ENCODE measurements at regions not wholly inside any gene's neighbourhood (a gene's known extent, or its start where the extent isn't known, plus 50 kb on each side); places are given as distances from the start of the nearest gene placed in this dataset.

DNA sequence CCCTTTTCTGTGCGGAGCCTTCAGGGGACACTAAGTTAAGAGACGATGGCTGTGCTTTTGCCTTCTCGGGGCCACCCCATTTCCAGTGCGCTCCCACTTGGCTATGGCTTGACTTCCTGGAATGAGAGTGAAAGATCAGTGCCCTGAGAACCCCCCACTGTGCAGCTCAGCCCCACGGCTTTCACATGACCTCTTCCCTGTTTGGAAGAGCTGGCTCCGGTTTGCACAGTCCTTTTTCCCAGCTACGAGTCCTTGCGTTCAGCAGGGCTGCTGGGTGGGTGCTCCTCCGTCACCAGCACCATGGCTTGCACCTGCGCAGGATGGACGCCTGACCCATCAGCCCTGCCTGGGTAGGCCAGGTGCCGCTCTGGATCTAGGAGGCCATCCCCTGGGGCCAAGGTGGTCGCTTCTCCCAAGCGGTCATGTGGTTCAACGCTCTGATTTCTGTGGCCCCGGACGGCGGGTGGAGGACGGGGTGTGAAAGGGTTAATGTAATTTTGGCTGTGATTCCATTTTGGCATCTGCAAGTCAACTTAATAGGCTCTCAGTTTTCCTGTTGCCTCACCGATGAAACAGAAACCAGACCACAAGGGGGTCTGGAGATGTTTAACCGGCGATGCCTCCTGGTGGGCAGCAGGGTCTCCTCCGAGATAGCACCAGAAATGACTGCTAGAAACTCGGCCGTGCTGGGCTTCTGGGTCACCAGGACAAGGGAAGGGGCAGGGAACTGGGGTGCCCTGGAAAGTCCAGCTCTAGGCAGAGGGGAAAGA, 113.1 kb upstream of the HAAO start:
- no peak for DNase-seq (ENCODE audit: low read depth)
- Histone ChIP-seq H3K4me3 (ENCODE audit: low read depth, low read length) (no peak overlapping the region), H3K27me3 (ENCODE audit: control insufficient read depth, insufficient read depth, low read length) (no peaks in the 10 kb centered on the region), H3K36me3 (ENCODE audit: control insufficient read depth, insufficient read depth, low read length) (no peaks in the 10 kb centered on the region)
- TF ChIP-seq, protein P1, sequence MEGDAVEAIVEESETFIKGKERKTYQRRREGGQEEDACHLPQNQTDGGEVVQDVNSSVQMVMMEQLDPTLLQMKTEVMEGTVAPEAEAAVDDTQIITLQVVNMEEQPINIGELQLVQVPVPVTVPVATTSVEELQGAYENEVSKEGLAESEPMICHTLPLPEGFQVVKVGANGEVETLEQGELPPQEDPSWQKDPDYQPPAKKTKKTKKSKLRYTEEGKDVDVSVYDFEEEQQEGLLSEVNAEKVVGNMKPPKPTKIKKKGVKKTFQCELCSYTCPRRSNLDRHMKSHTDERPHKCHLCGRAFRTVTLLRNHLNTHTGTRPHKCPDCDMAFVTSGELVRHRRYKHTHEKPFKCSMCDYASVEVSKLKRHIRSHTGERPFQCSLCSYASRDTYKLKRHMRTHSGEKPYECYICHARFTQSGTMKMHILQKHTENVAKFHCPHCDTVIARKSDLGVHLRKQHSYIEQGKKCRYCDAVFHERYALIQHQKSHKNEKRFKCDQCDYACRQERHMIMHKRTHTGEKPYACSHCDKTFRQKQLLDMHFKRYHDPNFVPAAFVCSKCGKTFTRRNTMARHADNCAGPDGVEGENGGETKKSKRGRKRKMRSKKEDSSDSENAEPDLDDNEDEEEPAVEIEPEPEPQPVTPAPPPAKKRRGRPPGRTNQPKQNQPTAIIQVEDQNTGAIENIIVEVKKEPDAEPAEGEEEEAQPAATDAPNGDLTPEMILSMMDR (IDR thresholded peaks at IDR 0.05; ENCODE audit: insufficient read depth, low read length, poor library complexity, severe bottlenecking) = peak; percentile 30

DNA sequence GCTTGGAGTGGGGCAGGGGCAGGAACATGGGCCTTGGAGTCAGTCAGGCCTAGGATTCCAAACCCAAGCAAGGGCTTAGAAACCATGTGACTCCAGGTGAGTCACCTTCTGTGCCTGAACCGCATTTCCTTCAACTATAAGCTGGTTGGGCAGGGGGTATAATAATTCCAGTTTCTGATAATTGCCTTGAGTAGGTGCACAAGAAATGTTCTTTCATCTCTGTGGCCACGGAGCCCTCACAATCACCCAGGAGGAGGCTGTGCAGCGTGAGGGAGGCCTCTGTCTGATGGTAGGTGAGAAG, 112.1 kb upstream of the HAAO start:
- H3K27me3 ChIP-seq (ENCODE audit: control insufficient read depth, insufficient read depth, low read length) = no peaks in the 10 kb centered on the region
- H3K4me3 ChIP-seq (ENCODE audit: low read depth, low read length) = no peak overlapping the region
- no peaks in the 10 kb centered on the region for H3K36me3 ChIP-seq (ENCODE audit: control insufficient read depth, insufficient read depth, low read length)
- TF ChIP-seq, protein P1 (IDR thresholded peaks at IDR 0.05; ENCODE audit: insufficient read depth, low read length, poor library complexity, severe bottlenecking) = no peak
- DNase-seq (ENCODE audit: low read depth) = no peak

DNA sequence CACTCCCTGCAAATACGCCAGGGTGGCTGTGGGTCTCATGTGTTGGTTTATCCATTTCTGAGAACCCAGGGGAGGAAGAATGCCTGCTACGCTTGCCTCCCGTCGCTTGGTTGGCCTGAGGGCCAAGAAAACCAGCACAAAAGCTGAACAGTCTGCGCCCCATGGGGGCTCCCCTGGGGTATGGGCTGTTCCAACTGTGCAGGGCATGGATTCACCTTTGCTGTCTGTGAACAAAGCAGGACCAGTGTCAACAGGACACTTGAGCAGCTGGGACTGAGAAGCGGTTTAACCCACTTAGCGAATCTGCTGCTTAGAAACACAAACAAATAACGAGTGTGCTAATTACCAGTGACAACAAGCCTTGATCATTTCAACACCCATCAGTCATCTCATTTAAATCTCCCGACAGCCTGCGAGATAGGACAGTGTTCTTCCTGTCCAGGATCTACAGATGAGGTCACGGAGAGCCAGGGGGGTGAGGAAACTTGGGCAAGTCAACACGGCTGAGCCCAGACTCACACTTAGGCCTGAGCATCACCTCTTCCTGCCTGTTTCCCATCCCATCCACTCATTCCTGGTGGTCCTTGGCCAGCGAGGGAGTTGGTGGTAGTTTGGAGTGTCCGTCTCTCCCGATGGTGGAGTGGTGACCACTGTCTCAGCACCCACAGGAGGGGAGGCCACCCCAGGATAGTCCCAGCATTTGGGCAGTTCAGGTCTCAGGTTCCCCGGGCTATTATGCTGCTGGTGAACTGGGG, 111.6 kb upstream of the HAAO start:
- TF ChIP-seq, protein P1 (IDR thresholded peaks at IDR 0.05; ENCODE audit: insufficient read depth, low read length, poor library complexity, severe bottlenecking) = no peak
- no peak for DNase-seq (ENCODE audit: low read depth)

DNA sequence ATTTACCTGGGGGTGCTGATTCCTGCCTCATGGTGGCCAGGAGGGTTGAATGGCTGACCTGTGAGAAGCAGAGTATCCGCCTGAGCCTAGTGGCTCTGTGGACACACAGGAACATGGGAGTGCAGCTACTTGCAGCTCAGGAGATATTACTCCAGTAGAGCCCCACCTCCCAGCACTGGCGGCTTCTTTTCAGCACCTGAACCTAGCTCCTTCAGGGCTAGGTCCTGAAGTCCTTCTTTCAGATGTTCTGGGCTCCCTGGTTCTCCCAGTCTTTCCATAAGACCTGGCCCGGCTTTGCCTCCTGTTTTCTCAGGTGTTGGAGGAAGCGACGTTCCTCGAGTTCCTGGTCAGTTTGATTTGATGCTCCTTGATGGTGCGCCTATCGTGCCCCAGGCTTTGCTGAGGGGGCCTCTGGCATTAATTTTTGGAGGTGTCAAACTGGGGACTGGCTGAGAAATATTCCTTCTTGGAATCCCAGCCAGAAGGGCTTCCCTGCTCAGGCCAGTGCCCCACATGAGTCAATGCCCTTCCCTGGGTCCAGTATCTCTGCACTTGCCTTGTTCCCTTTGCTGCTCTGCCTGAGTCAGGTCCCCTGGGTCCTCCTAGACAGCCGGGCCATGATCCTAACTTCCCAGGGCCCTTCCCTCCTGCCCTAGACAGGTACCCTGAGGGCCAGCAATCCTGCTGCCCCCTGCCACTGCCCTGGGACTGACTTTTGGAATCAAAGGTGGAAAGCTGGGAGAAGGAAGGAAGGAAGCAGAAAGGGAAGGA, 110.7 kb upstream of the HAAO start:
- no peaks in the 10 kb centered on the region for H3K36me3 ChIP-seq (ENCODE audit: control insufficient read depth, insufficient read depth, low read length)
- DNase-seq (ENCODE audit: low read depth) = no peak
- TF ChIP-seq, protein P1 (IDR thresholded peaks at IDR 0.05; ENCODE audit: insufficient read depth, low read length, poor library complexity, severe bottlenecking) = no peak

More for the DNA sequence above, 111.6 kb upstream of the HAAO start:
- Histone ChIP-seq H3K4me3 (ENCODE audit: low read depth, low read length) (no peak overlapping the region), H3K36me3 (ENCODE audit: control insufficient read depth, insufficient read depth, low read length) (no peaks in the 10 kb centered on the region), H3K27me3 (ENCODE audit: control insufficient read depth, insufficient read depth, low read length) (no peaks in the 10 kb centered on the region)

DNA sequence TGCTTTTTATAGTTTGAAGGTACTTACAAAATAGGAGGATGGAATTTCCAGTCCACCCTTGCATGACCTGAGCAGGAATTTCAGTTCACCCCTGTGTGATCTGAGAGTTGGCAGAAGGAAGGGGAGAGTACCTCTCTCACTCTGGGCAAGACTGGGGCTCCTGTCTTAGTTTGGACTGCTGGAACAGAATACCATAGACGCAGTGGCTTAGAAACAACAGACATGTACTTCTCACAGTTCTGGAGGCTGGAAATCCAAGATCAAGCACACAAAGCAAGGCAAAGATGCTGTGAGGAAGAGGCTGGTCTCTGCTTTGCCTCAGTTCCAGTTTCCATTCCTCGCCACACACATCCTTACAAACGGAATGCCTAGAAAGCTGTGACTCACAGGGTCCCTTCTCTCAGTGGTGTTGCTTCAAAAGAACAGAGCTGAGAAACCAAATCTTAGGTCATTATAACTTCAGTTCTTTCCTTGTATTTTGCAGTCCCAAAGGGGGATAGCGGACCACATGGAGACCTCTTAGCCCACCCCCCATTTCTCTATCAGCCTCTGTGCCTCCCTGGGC, 108.8 kb upstream of the HAAO start:
- TF ChIP-seq, protein P1 (IDR thresholded peaks at IDR 0.05; ENCODE audit: insufficient read depth, low read length, poor library complexity, severe bottlenecking) = no peak

More for the DNA sequence above, 110.7 kb upstream of the HAAO start:
- Histone ChIP-seq H3K27me3 (ENCODE audit: control insufficient read depth, insufficient read depth, low read length) (no peaks in the 10 kb centered on the region), H3K4me3 (ENCODE audit: low read depth, low read length) (no peak overlapping the region)

More for the DNA sequence above, 108.8 kb upstream of the HAAO start:
- no peaks in the 10 kb centered on the region for H3K27me3 ChIP-seq (ENCODE audit: control insufficient read depth, insufficient read depth, low read length)
- no peak overlapping the region for H3K4me3 ChIP-seq (ENCODE audit: low read depth, low read length)
- DNase-seq (ENCODE audit: low read depth) = no peak
- H3K36me3 ChIP-seq (ENCODE audit: control insufficient read depth, insufficient read depth, low read length) = no peaks in the 10 kb centered on the region
